ENCODE measurements at regions not wholly inside any gene's neighbourhood (a gene's known extent, or its start where the extent isn't known, plus 50 kb on each side); places are given as distances from the start of the nearest gene placed in this dataset.

DNA sequence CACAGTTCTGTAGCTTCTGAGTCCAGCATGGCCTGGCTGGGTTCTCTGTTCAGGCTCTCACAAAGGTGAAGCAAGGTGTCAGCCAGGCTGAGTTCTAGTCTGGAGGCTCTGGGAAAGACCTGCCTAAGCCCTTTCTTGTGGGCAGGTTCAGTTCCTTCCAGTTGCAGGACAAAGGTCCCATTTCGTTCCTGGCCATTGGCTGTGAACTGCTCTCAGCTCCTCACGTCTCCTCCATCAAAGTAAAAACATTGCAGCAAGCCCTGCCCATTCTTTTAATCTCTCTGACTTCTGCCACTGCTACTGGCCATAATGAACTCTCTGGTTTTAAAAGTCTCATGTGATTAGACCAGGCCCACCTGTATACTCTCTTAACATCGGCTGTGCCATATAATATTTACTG is 61.6 kb upstream of the BARX1 start:
- TF ChIP-seq CTCF (IDR thresholded peaks at IDR 0.05) (no peak), MAX (IDR thresholded peaks at IDR 0.05) (no peak), CEBPB (IDR thresholded peaks at IDR 0.05) (no peak), ZC3H11A (IDR thresholded peaks at IDR 0.05) (no peak), POLR2A (IDR thresholded peaks at IDR 0.05; ENCODE audit: low read length) (no peak), RFX5 (IDR thresholded peaks at IDR 0.05) (no peak), SMC3 (IDR thresholded peaks at IDR 0.05) (no peak)

Measured in A549 (cell line).